HAP-1 (cell line): ENCODE measurements at regions not wholly inside any gene's neighbourhood (a gene's known extent, or its start where the extent isn't known, plus 50 kb on each side); places are given as distances from the start of the nearest gene placed in this dataset.
"Not testable (repeated sequence)": the region's sequence is repeated elsewhere in the genome, so short reads cannot be mapped to it uniquely, and the experiment has no call there.

Source experiments
- DNase-seq, 2 experiments: peaks; one replicate each; pipeline ENCODE4 v3.0.0-alpha.2; 2016 to 2020; ENCODE audit warnings: low spot score in 2 of 2
- H3K27me3 ChIP-seq: fragments of 250-450 bp; sonication (Bioruptor Pico); 2 replicates; pipeline ENCODE4 v1.5.1; 2020; ENCODE audit warnings: low read depth, mild to moderate bottlenecking, moderate library complexity
- H3K36me3 ChIP-seq: fragments of 250-450 bp; sonication (Bioruptor Pico); replicated peaks from 2 replicates; pipeline ENCODE4 v1.5.1; 2020; ENCODE audit warnings: mild to moderate bottlenecking
- H3K4me1 ChIP-seq: fragments of 250-450 bp; sonication (Bioruptor Pico); 2 replicates; pipeline ENCODE4 v1.5.1; 2020; ENCODE audit warnings: mild to moderate bottlenecking
- H3K4me3 ChIP-seq: fragments of 250-450 bp; sonication (Bioruptor Pico); 2 replicates; pipeline ENCODE4 v1.5.1; 2020; ENCODE audit warnings: mild to moderate bottlenecking, moderate library complexity
- H3K9me3 ChIP-seq: fragments of 250-450 bp; sonication (Bioruptor Pico); 2 replicates; pipeline ENCODE4 v1.5.1; 2020; ENCODE audit warnings: mild to moderate bottlenecking, moderate library complexity
- in situ Hi-C: fragments of 300-500 bp; cut with MboI; formaldehyde crosslinking; loops from 3 replicates; pipeline ENCODE4 v1.14.3; 2020; ENCODE audit warnings: low sequenced_read_pairs, inconsistent platforms, mixed read lengths

- H3K4me3 ChIP-seq, result no peak overlapping the region
- no peaks in the 10 kb centered on the region for H3K9me3 ChIP-seq
- no peaks in the 10 kb centered on the region for H3K36me3 ChIP-seq
- no peak for DNase-seq
- in situ Hi-C loops, result no loop called here
- no peaks in the 10 kb centered on the region for H3K4me1 ChIP-seq
- H3K27me3 ChIP-seq, result no peaks in the 10 kb centered on the region
Measured at GRCh38 chr6:67030861-67031260, 1323.8 kb upstream of the EYS start.

GRCh38 chr6:67016921-67017460, 1310.0 kb upstream of the EYS start:
- in situ Hi-C loops, result no loop called here
- H3K4me1 ChIP-seq, result peaks cover 34% of the 10 kb centered on the region
- H3K27me3 ChIP-seq, result no peaks in the 10 kb centered on the region
- H3K4me3 ChIP-seq, result no peak overlapping the region
- H3K9me3 ChIP-seq, result 0 out of 2 replicates have a peak, but pooled peaks cover 2% of the 10 kb centered on the region
- no peaks in the 10 kb centered on the region for H3K36me3 ChIP-seq
- peak; percentile 20 to 96 for DNase-seq

GRCh38 chr6:67011441-67011840, 1304.4 kb upstream of the EYS start:
- no peaks in the 10 kb centered on the region for H3K36me3 ChIP-seq
- H3K9me3 ChIP-seq, result no peaks in the 10 kb centered on the region
- no peak overlapping the region for H3K4me3 ChIP-seq
- DNase-seq, result no peak
- peaks cover 26% of the 10 kb centered on the region for H3K4me1 ChIP-seq
- in situ Hi-C loops, result no loop called here
- H3K27me3 ChIP-seq, result no peaks in the 10 kb centered on the region

GRCh38 chr6:67009818-67010217, 1302.8 kb upstream of the EYS start:
- Histone ChIP-seq H3K36me3 (no peaks in the 10 kb centered on the region), H3K9me3 (no peaks in the 10 kb centered on the region), H3K4me1 (peaks cover 16% of the 10 kb centered on the region), H3K4me3 (no peak overlapping the region), H3K27me3 (no peaks in the 10 kb centered on the region)
- no peak for DNase-seq
- in situ Hi-C loops, result no loop called here

- peaks cover 11% of the 10 kb centered on the region for H3K4me1 ChIP-seq
- H3K4me3 ChIP-seq, result no peak overlapping the region
- H3K27me3 ChIP-seq, result no peaks in the 10 kb centered on the region
- no peak for DNase-seq
- peaks cover 2% of the 10 kb centered on the region; the same call in 1 of the 2 replicates for H3K9me3 ChIP-seq
- in situ Hi-C loops, result no loop called here
- H3K36me3 ChIP-seq, result no peaks in the 10 kb centered on the region
Measured at GRCh38 chr6:67003844-67004243, 1296.8 kb upstream of the EYS start.

- H3K36me3 ChIP-seq, result no peaks in the 10 kb centered on the region
- DNase-seq, result peak in 1 of 2 experiments; percentile 91
- no peaks in the 10 kb centered on the region for H3K27me3 ChIP-seq
- peaks cover 2% of the 10 kb centered on the region; the same call in 1 of the 2 replicates for H3K9me3 ChIP-seq
- no peak overlapping the region for H3K4me3 ChIP-seq
- in situ Hi-C loops, result no loop called here
- peaks cover 11% of the 10 kb centered on the region for H3K4me1 ChIP-seq
Measured at GRCh38 chr6:67000121-67000520, 1293.1 kb upstream of the EYS start.

- H3K4me1 ChIP-seq, result peaks cover 11% of the 10 kb centered on the region
- in situ Hi-C loops, H3K9me3 ChIP-seq, H3K36me3 ChIP-seq, H3K4me3 ChIP-seq, DNase-seq, H3K27me3 ChIP-seq: not testable (repeated sequence)
Measured at GRCh38 chr6:66997579-66997978, 1290.6 kb upstream of the EYS start.

- in situ Hi-C loops, result no loop called here
- peaks cover 8% of the 10 kb centered on the region for H3K4me1 ChIP-seq
- H3K27me3 ChIP-seq, result no peaks in the 10 kb centered on the region
- no peak for DNase-seq
- no peaks in the 10 kb centered on the region for H3K9me3 ChIP-seq
- no peak overlapping the region for H3K4me3 ChIP-seq
- H3K36me3 ChIP-seq, result no peaks in the 10 kb centered on the region
Measured at GRCh38 chr6:66995669-66996068, 1288.6 kb upstream of the EYS start.

GRCh38 chr6:66993708-66994107, 1286.7 kb upstream of the EYS start:
- not testable (repeated sequence) for H3K4me3 ChIP-seq

GRCh38 chr6:66993272-66993671, 1286.2 kb upstream of the EYS start:
- DNase-seq, result no peak
- Histone ChIP-seq H3K9me3 (no peaks in the 10 kb centered on the region; the same call in 1 of the 2 replicates), H3K36me3 (no peaks in the 10 kb centered on the region), H3K4me3 (no peak overlapping the region), H3K27me3 (no peaks in the 10 kb centered on the region), H3K4me1 (no peaks in the 10 kb centered on the region)
- in situ Hi-C loops, result no loop called here

More at GRCh38 chr6:66993708-66994107, 1286.7 kb upstream of the EYS start:
- H3K36me3 ChIP-seq, H3K27me3 ChIP-seq, H3K9me3 ChIP-seq, H3K4me1 ChIP-seq, in situ Hi-C loops, DNase-seq: not testable (repeated sequence)

GRCh38 chr6:66992660-66993059, 1285.6 kb upstream of the EYS start:
- Histone ChIP-seq H3K4me1 (no peaks in the 10 kb centered on the region), H3K4me3 (no peak overlapping the region), H3K36me3 (no peaks in the 10 kb centered on the region), H3K9me3 (no peaks in the 10 kb centered on the region; the same call in 1 of the 2 replicates), H3K27me3 (no peaks in the 10 kb centered on the region)
- no peak for DNase-seq
- in situ Hi-C loops, result no loop called here

- H3K4me1 ChIP-seq, result no peaks in the 10 kb centered on the region
- in situ Hi-C loops, result no loop called here
- H3K4me3 ChIP-seq, result no peak overlapping the region
Measured at GRCh38 chr6:66986940-66987339, 1279.9 kb upstream of the EYS start.

GRCh38 chr6:66985816-66986215, 1278.8 kb upstream of the EYS start:
- no peaks in the 10 kb centered on the region for H3K36me3 ChIP-seq
- no peak overlapping the region for H3K4me3 ChIP-seq
- H3K9me3 ChIP-seq, result no peaks in the 10 kb centered on the region; the same call in 1 of the 2 replicates
- H3K27me3 ChIP-seq, result no peaks in the 10 kb centered on the region
- H3K4me1 ChIP-seq, result no peaks in the 10 kb centered on the region
- DNase-seq, result no peak
- in situ Hi-C loops, result no loop called here

More at GRCh38 chr6:66986940-66987339, 1279.9 kb upstream of the EYS start:
- Histone ChIP-seq H3K36me3 (no peaks in the 10 kb centered on the region), H3K9me3 (no peaks in the 10 kb centered on the region; the same call in 1 of the 2 replicates), H3K27me3 (no peaks in the 10 kb centered on the region)
- DNase-seq, result no peak

- H3K36me3 ChIP-seq, result no peaks in the 10 kb centered on the region
- no peaks in the 10 kb centered on the region for H3K4me1 ChIP-seq
- no peak for DNase-seq
- in situ Hi-C loops, result no loop called here
- no peak overlapping the region for H3K4me3 ChIP-seq
- no peaks in the 10 kb centered on the region for H3K9me3 ChIP-seq
- no peaks in the 10 kb centered on the region for H3K27me3 ChIP-seq
Measured at GRCh38 chr6:66970373-66970772, 1263.3 kb upstream of the EYS start.

- Histone ChIP-seq H3K4me1 (no peaks in the 10 kb centered on the region), H3K9me3 (no peaks in the 10 kb centered on the region), H3K27me3 (no peaks in the 10 kb centered on the region), H3K4me3 (no peak overlapping the region), H3K36me3 (no peaks in the 10 kb centered on the region)
- in situ Hi-C loops, result no loop called here
- no peak for DNase-seq
Measured at GRCh38 chr6:66965227-66965626, 1258.2 kb upstream of the EYS start.
